K562 (cell line): ENCODE measurements at regions not wholly inside any gene's neighbourhood (a gene's known extent, or its start where the extent isn't known, plus 50 kb on each side); places are given as distances from the start of the nearest gene placed in this dataset.

Experiments used
- ATAC-seq: fragments of 200-7000 bp; cut with Tn5 transposase; 3 replicates; pipeline ENCODE4 v1.9.1; 2020; ENCODE audit warnings: moderate library complexity
- BruUV-seq: library from RNA; stranded (reverse); fragments of 400-500 nt; replicated peaks from 2 replicates; lab custom pipeline; 2021; lab: Mats Ljungman, UMichigan
- CTCF ChIA-PET: fragments of 300-600 bp; formaldehyde crosslinking; extraction: SDS; loops from one replicate; lab custom pipeline; 2021; ENCODE audit warnings: low intra/inter-chr PET ratio; lab: Yijun Ruan, JAX
- POLR2A ChIA-PET: fragments of 300-600, 350-650 bp; sonication (Branson Sonifier 250); formaldehyde crosslinking; extraction: SDS; loops from one replicate; lab custom pipeline; 2021; ENCODE audit warnings: antibody characterized with exemption, inconsistent platforms; lab: Yijun Ruan, JAX
- DNase-seq, 4 experiments: peaks; one replicate each; pipeline versions ENCODE4 v3.0.0 to v3.0.0-alpha.2; 2011 to 2018; ENCODE audit warnings: low spot score in 3 of 4, mixed read lengths in 3 of 4; ENCODE audit errors: extremely low read depth in 1 of 4
- FAIRE-seq: peaks from 2 replicates; lab custom pipeline; 2011; peaks lifted over from hg19 to GRCh38; lab: Jason Lieb, UNC
- H2AFZ ChIP-seq: 2 replicates; pipeline ENCODE4 v1.6.0; 2011; ENCODE audit warnings: low read depth, low read length, control low read depth, inconsistent platforms
- H3K27ac ChIP-seq: fragments of 200-600 bp; 3 replicates; pipeline ENCODE4 v1.8.0; 2011; ENCODE audit warnings: low read depth, mild to moderate bottlenecking, control low read depth, inconsistent platforms, low read length, moderate library complexity, mixed read lengths; ENCODE audit errors: extremely low read depth
- H3K27me3 ChIP-seq, 2 experiments: fragments of 300-600 bp in 1 of 2; 2 replicates in 1 of 2; 3 replicates in 1 of 2; pipeline versions ENCODE4 v1.6.0 to v1.8.0; 2011; ENCODE audit warnings: inconsistent platforms in 2 of 2, low read length in 2 of 2, mild to moderate bottlenecking in 1 of 2, mixed read lengths in 1 of 2, moderate library complexity in 1 of 2; ENCODE audit not compliant: control insufficient read depth in 2 of 2, insufficient read depth in 2 of 2
- H3K36me3 ChIP-seq: fragments of 300-600 bp; 3 replicates; pipeline ENCODE4 v1.8.0; 2011; ENCODE audit warnings: mild to moderate bottlenecking, low read length, inconsistent platforms; ENCODE audit not compliant: control insufficient read depth, insufficient read depth
- H3K4me1 ChIP-seq, 2 experiments: fragments of 200-600 bp in 1 of 2; replicated peaks in 1 of 2; 2 replicates in 1 of 2; 3 replicates in 1 of 2; pipeline versions ENCODE4 v1.5.1 to v1.8.0; 2011; ENCODE audit warnings: inconsistent platforms in 2 of 2, low read length in 2 of 2, mild to moderate bottlenecking in 1 of 2, mixed read lengths in 1 of 2, moderate library complexity in 1 of 2; ENCODE audit not compliant: control insufficient read depth in 2 of 2, insufficient read depth in 2 of 2
- H3K4me2 ChIP-seq: 2 replicates; pipeline ENCODE4 v1.6.1; 2011; ENCODE audit warnings: low read length, control low read depth, inconsistent platforms, mixed read lengths; ENCODE audit not compliant: insufficient read depth
- H3K4me3 ChIP-seq: fragments of 200-600 bp; sonication (generic), shearing (Covaris generic); 2 replicates; pipeline ENCODE4 v1.5.1; 2016; ENCODE audit warnings: control low read depth, inconsistent platforms
- H3K79me2 ChIP-seq: fragments of 200-600 bp; 3 replicates; pipeline ENCODE4 v1.8.0; 2011; ENCODE audit warnings: low read length, inconsistent platforms; ENCODE audit not compliant: control insufficient read depth, insufficient read depth
- H3K9ac ChIP-seq, 2 experiments: 2 replicates each; pipeline versions ENCODE4 v1.6.0 to v1.6.1; 2011; ENCODE audit warnings: low read depth in 2 of 2, low read length in 2 of 2, control low read depth in 1 of 2, inconsistent platforms in 1 of 2, mild to moderate bottlenecking in 1 of 2, mixed read lengths in 1 of 2; ENCODE audit not compliant: insufficient read depth in 1 of 2
- H3K9me1 ChIP-seq: one replicate; pipeline ENCODE4 v1.6.0; 2011; ENCODE audit warnings: inconsistent platforms, mild to moderate bottlenecking, low read length, moderate library complexity; ENCODE audit not compliant: control insufficient read depth, insufficient read depth
- H3K9me3 ChIP-seq: replicated peaks from 2 replicates; pipeline ENCODE4 v1.5.1; 2011; ENCODE audit warnings: low read depth, low read length, inconsistent platforms; ENCODE audit not compliant: control insufficient read depth, insufficient read depth
- H4K20me1 ChIP-seq: replicated peaks from 2 replicates; pipeline ENCODE4 v1.6.1; 2011; ENCODE audit warnings: low read length, inconsistent platforms, mixed read lengths; ENCODE audit not compliant: control insufficient read depth, insufficient read depth
- CHCHD3 ChIP-seq: fragments of 250-450 bp; sonication (Bioruptor Pico); IDR thresholded peaks from 2 replicates; pipeline ENCODE4 v2.1.2; 2022; ENCODE audit warnings: mild to moderate bottlenecking
- E2F1 ChIP-seq: sonication (generic); formaldehyde crosslinking; IDR thresholded peaks from 2 replicates; pipeline ENCODE4 v1.8.1; 2023; ENCODE audit warnings: mild to moderate bottlenecking, missing genetic modification reagents, moderate library complexity
- EP400 ChIP-seq: fragments of 450-650 bp; IDR thresholded peaks from 2 replicates; pipeline ENCODE4 v1.6.1; 2017; ENCODE audit warnings: antibody characterized with exemption, mild to moderate bottlenecking, moderate library complexity
- ESRRA ChIP-seq: fragments of 450-650 bp; IDR thresholded peaks from 2 replicates; pipeline ENCODE4 v1.6.1; 2014; ENCODE audit warnings: low read depth, mild to moderate bottlenecking, moderate library complexity, borderline replicate concordance
- GTF2E2 ChIP-seq: fragments of 200-800 bp; sonication (Bioruptor generic); IDR thresholded peaks from 2 replicates; pipeline ENCODE4 v1.6.1; 2016; ENCODE audit warnings: missing genetic modification characterization, missing compliant biosample characterization
- MYC ChIP-seq, 2 experiments: fragments of 250-450 bp in 1 of 2; sonication (Bioruptor Pico) in 1 of 2; IDR thresholded peaks; 2 replicates each; pipeline versions ENCODE4 v1.5.1 to v1.6.1; 2012 to 2021; ENCODE audit warnings: low read depth in 2 of 2, borderline replicate concordance in 1 of 2, improper control_type of control experiment in 1 of 2, low read length in 1 of 2, mild to moderate bottlenecking in 1 of 2, moderate library complexity in 1 of 2
- NR2F6 ChIP-seq: fragments of 450-650 bp; formaldehyde crosslinking; IDR thresholded peaks from 2 replicates; pipeline ENCODE4 v1.4.0; 2020; ENCODE audit warnings: mild to moderate bottlenecking
- RFX1 ChIP-seq: fragments of 450-650 bp; IDR thresholded peaks from 2 replicates; pipeline ENCODE4 v1.6.1; 2016; ENCODE audit warnings: mild to moderate bottlenecking, moderate library complexity
- YY1 ChIP-seq, 3 experiments: IDR thresholded peaks; 2 replicates each; pipeline ENCODE4 v1.6.1; 2011; ENCODE audit warnings: low read length in 2 of 3, mild to moderate bottlenecking in 2 of 3, moderate library complexity in 2 of 3, borderline replicate concordance in 1 of 3, control low read depth in 1 of 3, low read depth in 1 of 3; ENCODE audit not compliant: insufficient read depth in 3 of 3, insufficient replicate concordance in 2 of 3, control insufficient read depth in 1 of 3, insufficient read length in 1 of 3; ENCODE audit errors: extremely low read depth in 1 of 3
- ZNF449 ChIP-seq: fragments of 250-450 bp; sonication (Bioruptor Pico); IDR thresholded peaks from 2 replicates; pipeline ENCODE4 v1.8.0; 2022; ENCODE audit warnings: moderate library complexity, mild to moderate bottlenecking, inconsistent platforms
- WGBS: fragments of 100-300 bp; shearing (Covaris generic); methylation state at CpG from one replicate; pipeline ENCODE4 v1.1.6; 2016; ENCODE audit warnings: low coverage, mixed read lengths; ENCODE audit not compliant: insufficient coverage; ENCODE audit errors: missing lambda C conversion rate; 5-methylcytosine and 5-hydroxymethylcytosine counted together
- in situ Hi-C: fragments of 300-500 bp; cut with MboI; formaldehyde crosslinking; loops from 4 replicates; pipeline ENCODE4 v1.15.0; 2018; ENCODE audit warnings: inconsistent platforms, mixed read lengths
- intact Hi-C: fragments of 100-400 bp; cut with micrococcal nuclease; formaldehyde crosslinking; loops from 2 replicates; pipeline ENCODE4 v1.14.2; 2022
- TF ChIP-seq, protein P1 (sequence below): fragments of 250-450 bp; sonication (Bioruptor Pico); IDR thresholded peaks from 2 replicates; pipeline ENCODE4 v1.4.0; 2020; ENCODE audit warnings: mild to moderate bottlenecking
- TF ChIP-seq, protein P2 (sequence below): fragments of 450-650 bp; IDR thresholded peaks from 2 replicates; pipeline ENCODE4 v1.6.1; 2016; ENCODE audit warnings: missing biosample characterization, missing genetic modification characterization
- TF ChIP-seq, protein P3 (sequence below): IDR thresholded peaks from 2 replicates; pipeline ENCODE4 v1.6.1; 2012; ENCODE audit warnings: low read depth, low read length, improper control_type of control experiment, borderline replicate concordance

DNA sequence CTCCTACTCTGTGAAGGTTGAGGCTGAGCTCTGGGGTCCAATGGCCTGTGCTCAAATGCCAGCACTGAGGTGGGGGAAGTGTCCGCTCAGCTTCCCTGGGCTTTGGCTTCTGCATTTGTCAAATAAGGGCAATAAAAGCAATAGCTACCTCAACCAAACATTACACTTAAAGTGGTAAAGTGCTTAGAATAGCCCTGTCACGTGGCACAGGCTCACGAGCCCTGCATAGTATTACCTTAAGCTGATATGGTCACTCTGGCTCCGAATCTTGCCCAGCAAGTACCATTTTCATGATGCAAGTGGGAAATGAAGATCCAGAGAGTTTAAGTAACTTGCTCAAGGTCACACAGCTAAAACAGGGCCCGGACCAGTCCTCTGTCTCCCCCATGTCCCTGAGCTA is 451.1 kb upstream of the ZMIZ1 start:
- ChIA-PET CTCF (no interaction called here), POLR2A (interaction anchor here (0.6 to 1.9 kb wide), 3 partner anchors 8 to 39 kb away, joined by 3 to 8 read pairs (median 3); no protein-coding TSS in a partner anchor)
- Histone ChIP-seq H3K36me3 (no peaks in the 10 kb centered on the region), H3K4me2 (no peak overlapping the region), H3K4me1 (no peaks in the 10 kb centered on the region), H3K27ac (no peak overlapping the region), H3K9me3 (no peaks in the 10 kb centered on the region), H3K9me1 (no peaks in the 10 kb centered on the region), H3K79me2 (no peaks in the 10 kb centered on the region), H3K27me3 (0 out of 5 replicates have a peak, but pooled peaks cover 0 to 3% of the 10 kb centered on the region in 2 experiments), H3K9ac (no peak overlapping the region), H2AFZ (no peak overlapping the region), H4K20me1 (no peaks in the 10 kb centered on the region), H3K4me3 (no peak overlapping the region)
- ATAC-seq: no peak
- DNase-seq: no peak
- BruUV-seq: no TSS peak
- intact Hi-C loops (no loop called here), in situ Hi-C loops (no loop called here)
- WGBS: 0% methylated on average over 5 of the region's 5 CpGs
- FAIRE-seq: no peak
- TF ChIP-seq GTF2E2 (tag) (no peak), EP400 (no peak), ZNF449 (no peak), CHCHD3 (CRISPR knock-in tag) (no peak), ESRRA (no peak), NR2F6 (CRISPR knock-in tag) (no peak), E2F1 (CRISPR knock-in tag) (no peak), YY1 (IDR thresholded peaks at IDR 0.05; ENCODE audit: borderline replicate concordance in 1 of 3, control insufficient read depth in 1 of 3, extremely low read depth in 1 of 3, insufficient read depth in 3 of 3, insufficient read length in 1 of 3, insufficient replicate concordance in 2 of 3, low read depth in 1 of 3, low read length in 2 of 3) (no peak), MYC (IDR thresholded peaks at IDR 0.05; ENCODE audit: low read depth, low read length) (no peak), MYC (CRISPR knock-in tag; IDR thresholded peaks at IDR 0.05; ENCODE audit: borderline replicate concordance, low read depth) (no peak), RFX1 (no peak)
- TF ChIP-seq, protein P1, sequence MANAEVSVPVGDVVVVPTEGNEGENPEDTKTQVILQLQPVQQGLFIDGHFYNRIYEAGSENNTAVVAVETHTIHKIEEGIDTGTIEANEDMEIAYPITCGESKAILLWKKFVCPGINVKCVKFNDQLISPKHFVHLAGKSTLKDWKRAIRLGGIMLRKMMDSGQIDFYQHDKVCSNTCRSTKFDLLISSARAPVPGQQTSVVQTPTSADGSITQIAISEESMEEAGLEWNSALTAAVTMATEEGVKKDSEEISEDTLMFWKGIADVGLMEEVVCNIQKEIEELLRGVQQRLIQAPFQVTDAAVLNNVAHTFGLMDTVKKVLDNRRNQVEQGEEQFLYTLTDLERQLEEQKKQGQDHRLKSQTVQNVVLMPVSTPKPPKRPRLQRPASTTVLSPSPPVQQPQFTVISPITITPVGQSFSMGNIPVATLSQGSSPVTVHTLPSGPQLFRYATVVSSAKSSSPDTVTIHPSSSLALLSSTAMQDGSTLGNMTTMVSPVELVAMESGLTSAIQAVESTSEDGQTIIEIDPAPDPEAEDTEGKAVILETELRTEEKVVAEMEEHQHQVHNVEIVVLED (CRISPR knock-in tag): no peak
- TF ChIP-seq, protein P2, sequence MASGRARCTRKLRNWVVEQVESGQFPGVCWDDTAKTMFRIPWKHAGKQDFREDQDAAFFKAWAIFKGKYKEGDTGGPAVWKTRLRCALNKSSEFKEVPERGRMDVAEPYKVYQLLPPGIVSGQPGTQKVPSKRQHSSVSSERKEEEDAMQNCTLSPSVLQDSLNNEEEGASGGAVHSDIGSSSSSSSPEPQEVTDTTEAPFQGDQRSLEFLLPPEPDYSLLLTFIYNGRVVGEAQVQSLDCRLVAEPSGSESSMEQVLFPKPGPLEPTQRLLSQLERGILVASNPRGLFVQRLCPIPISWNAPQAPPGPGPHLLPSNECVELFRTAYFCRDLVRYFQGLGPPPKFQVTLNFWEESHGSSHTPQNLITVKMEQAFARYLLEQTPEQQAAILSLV (tag): no peak
- TF ChIP-seq, protein P3, sequence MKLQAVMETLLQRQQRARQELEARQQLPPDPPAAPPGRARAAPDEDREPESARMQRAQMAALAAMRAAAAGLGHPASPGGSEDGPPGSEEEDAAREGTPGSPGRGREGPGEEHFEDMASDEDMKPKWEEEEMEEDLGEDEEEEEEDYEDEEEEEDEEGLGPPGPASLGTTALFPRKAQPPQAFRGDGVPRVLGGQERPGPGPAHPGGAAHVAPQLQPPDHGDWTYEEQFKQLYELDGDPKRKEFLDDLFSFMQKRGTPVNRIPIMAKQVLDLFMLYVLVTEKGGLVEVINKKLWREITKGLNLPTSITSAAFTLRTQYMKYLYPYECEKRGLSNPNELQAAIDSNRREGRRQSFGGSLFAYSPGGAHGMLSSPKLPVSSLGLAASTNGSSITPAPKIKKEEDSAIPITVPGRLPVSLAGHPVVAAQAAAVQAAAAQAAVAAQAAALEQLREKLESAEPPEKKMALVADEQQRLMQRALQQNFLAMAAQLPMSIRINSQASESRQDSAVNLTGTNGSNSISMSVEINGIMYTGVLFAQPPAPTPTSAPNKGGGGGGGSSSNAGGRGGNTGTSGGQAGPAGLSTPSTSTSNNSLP: no peak
